ENCODE measurements at regions not wholly inside any gene's neighbourhood (a gene's known extent, or its start where the extent isn't known, plus 50 kb on each side); places are given as distances from the start of the nearest gene placed in this dataset.

DNA sequence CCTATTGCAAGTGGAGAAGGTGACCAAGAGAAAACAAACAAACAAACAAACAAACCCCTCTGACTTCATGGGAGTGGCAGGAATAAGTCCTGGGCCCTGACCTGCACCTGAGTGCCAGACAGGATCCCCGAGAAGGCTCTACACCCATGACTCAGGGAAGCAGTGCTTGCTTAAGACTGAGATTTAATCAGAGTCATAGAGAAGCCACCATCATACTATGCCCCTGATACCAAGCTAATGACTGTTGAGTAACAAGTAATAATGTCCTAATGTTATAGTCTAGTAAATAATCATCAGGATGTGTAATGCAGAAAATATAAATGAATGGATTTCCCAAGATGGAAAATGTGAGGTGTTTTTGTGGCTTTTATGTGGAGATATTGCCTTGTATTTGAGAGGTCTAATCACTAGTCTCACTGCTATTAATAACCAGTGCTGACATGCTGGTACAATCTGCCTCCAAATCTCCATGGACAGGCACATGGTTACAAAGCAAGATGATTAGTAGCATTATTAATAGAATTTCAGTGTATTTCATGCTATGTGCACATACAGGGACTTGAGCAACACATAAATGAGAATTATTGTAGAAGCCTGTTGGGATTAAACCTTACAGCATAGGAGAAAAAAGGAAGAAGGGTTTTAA, 1290.9 kb downstream of the MRPL39 start:
- Histone ChIP-seq H3K27ac (ENCODE audit: insufficient read depth, low read depth, low read length) (no peak overlapping the region), H3K9me3 (replicated peaks; ENCODE audit: control insufficient read depth, insufficient read depth, low read length) (no peaks in the 10 kb centered on the region), H3K4me1 (ENCODE audit: control insufficient read depth, extremely low read depth, insufficient read depth, low read length) (no peaks in the 10 kb centered on the region), H3K9ac (replicated peaks; ENCODE audit: extremely low read depth, insufficient read depth, low read length) (no peak overlapping the region), H3K4me3 (replicated peaks in 1 of 3; ENCODE audit: insufficient read depth in 1 of 3, low read depth in 1 of 3, low read length in 3 of 3) (no peak overlapping the region), H3K36me3 (ENCODE audit: control insufficient read depth in 2 of 2, extremely low read depth in 1 of 2, insufficient read depth in 2 of 2, low read length in 2 of 2) (no peaks in the 10 kb centered on the region), H4K20me1 (replicated peaks; ENCODE audit: control insufficient read depth, extremely low read depth, insufficient read depth, low read length) (no peaks in the 10 kb centered on the region), H2AFZ (ENCODE audit: low read depth, low read length) (no peak overlapping the region), H3K27me3 (ENCODE audit: control insufficient read depth in 2 of 2, insufficient read depth in 2 of 2, low read length in 2 of 2) (no peaks in the 10 kb centered on the region), H3K79me2 (ENCODE audit: control insufficient read depth, insufficient read depth, low read length) (no peaks in the 10 kb centered on the region), H3K9me1 (replicated peaks; ENCODE audit: control insufficient read depth, extremely low read depth, insufficient read depth, low read length) (no peaks in the 10 kb centered on the region), H3K4me2 (ENCODE audit: insufficient read depth, low read length) (no peak overlapping the region)
- no TSS peak for BruUV-seq (replicated peaks)
- TF ChIP-seq JUN (IDR thresholded peaks at IDR 0.05; ENCODE audit: borderline replicate concordance, insufficient read depth, insufficient read length, low read depth) (no peak), GATA2 (IDR thresholded peaks at IDR 0.05; ENCODE audit: insufficient read depth, insufficient read length, low read depth, low read length) (no peak), POLR2AphosphoS5 (IDR thresholded peaks at IDR 0.05; ENCODE audit: insufficient read depth, low read depth, low read length) (no peak), POLR2A (IDR thresholded peaks at IDR 0.05; ENCODE audit: low read depth, low read length) (no peak), FOS (IDR thresholded peaks at IDR 0.05; ENCODE audit: borderline replicate concordance, insufficient read depth, low read length) (no peak), MYC (IDR thresholded peaks at IDR 0.05; ENCODE audit: low read depth, low read length) (no peak), EZH2 (IDR thresholded peaks at IDR 0.05; ENCODE audit: borderline replicate concordance, low read depth, low read length, severe bottlenecking) (no peak)
- TF ChIP-seq, protein P1, sequence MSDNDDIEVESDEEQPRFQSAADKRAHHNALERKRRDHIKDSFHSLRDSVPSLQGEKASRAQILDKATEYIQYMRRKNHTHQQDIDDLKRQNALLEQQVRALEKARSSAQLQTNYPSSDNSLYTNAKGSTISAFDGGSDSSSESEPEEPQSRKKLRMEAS (IDR thresholded peaks at IDR 0.05; ENCODE audit: insufficient read depth, insufficient read length): no peak
- TF ChIP-seq, protein P2, sequence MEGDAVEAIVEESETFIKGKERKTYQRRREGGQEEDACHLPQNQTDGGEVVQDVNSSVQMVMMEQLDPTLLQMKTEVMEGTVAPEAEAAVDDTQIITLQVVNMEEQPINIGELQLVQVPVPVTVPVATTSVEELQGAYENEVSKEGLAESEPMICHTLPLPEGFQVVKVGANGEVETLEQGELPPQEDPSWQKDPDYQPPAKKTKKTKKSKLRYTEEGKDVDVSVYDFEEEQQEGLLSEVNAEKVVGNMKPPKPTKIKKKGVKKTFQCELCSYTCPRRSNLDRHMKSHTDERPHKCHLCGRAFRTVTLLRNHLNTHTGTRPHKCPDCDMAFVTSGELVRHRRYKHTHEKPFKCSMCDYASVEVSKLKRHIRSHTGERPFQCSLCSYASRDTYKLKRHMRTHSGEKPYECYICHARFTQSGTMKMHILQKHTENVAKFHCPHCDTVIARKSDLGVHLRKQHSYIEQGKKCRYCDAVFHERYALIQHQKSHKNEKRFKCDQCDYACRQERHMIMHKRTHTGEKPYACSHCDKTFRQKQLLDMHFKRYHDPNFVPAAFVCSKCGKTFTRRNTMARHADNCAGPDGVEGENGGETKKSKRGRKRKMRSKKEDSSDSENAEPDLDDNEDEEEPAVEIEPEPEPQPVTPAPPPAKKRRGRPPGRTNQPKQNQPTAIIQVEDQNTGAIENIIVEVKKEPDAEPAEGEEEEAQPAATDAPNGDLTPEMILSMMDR (IDR thresholded peaks at IDR 0.05; ENCODE audit: extremely low read depth in 1 of 2, insufficient read depth in 1 of 2, low read depth in 1 of 2, low read length in 2 of 2): no peak
- intact Hi-C loops (cut with micrococcal nuclease): no loop called here
- no peak for FAIRE-seq
- ChIA-PET POLR2A (no interaction called here), CTCF (no interaction called here)
- DNase-seq (ENCODE audit: low read depth, low spot score): no peak
- dilution Hi-C loops (cut with MboI; ENCODE audit: extremely low pct_ligation_motif_present, low sequenced_read_pairs): no loop called here

All from endothelial cell of umbilical vein (primary cell).